ENCODE measurements at regions not wholly inside any gene's neighbourhood (a gene's known extent, or its start where the extent isn't known, plus 50 kb on each side); places are given as distances from the start of the nearest gene placed in this dataset.

GRCh38 chr13:50457415-50458393 lies 385.8 kb downstream of the DLEU7 start:
- WGBS (ENCODE audit: insufficient coverage, insufficient read length): no CpG with 5 or more reads among the region's 5 CpGs
- H3K4me1 ChIP-seq (ENCODE audit: control insufficient read depth, insufficient read depth, low read length): no peaks in the 10 kb centered on the region; the same call in 1 of the 2 replicates
- no peak for DNase-seq (ENCODE audit: low read depth, low spot score)
- no peaks in the 10 kb centered on the region for H3K9me3 ChIP-seq (ENCODE audit: control insufficient read depth, insufficient read depth, low read length)
- no peaks in the 10 kb centered on the region for H3K27me3 ChIP-seq (ENCODE audit: control insufficient read depth, insufficient read depth, low read length)
- H3K36me3 ChIP-seq (ENCODE audit: control insufficient read depth, insufficient read depth, low read length): no peaks in the 10 kb centered on the region
- H3K27ac ChIP-seq (ENCODE audit: low read length): no peak overlapping the region
- no peak overlapping the region for H3K4me3 ChIP-seq (ENCODE audit: low read length)

- H3K9me3 ChIP-seq (ENCODE audit: control insufficient read depth, insufficient read depth, low read length): no peaks in the 10 kb centered on the region
- no peaks in the 10 kb centered on the region for H3K36me3 ChIP-seq (ENCODE audit: control insufficient read depth, insufficient read depth, low read length)
- WGBS (ENCODE audit: insufficient coverage, insufficient read length): no CpG with 5 or more reads among the region's 2 CpGs
- H3K27me3 ChIP-seq (ENCODE audit: control insufficient read depth, insufficient read depth, low read length): no peaks in the 10 kb centered on the region
- no peak for DNase-seq (ENCODE audit: low read depth, low spot score)
- H3K4me1 ChIP-seq (ENCODE audit: control insufficient read depth, insufficient read depth, low read length): no peaks in the 10 kb centered on the region
- H3K27ac ChIP-seq (ENCODE audit: low read length): no peak overlapping the region
- H3K4me3 ChIP-seq (ENCODE audit: low read length): no peak overlapping the region
Measured at GRCh38 chr13:50459046-50459445, 384.4 kb downstream of the DLEU7 start.

- H3K27ac ChIP-seq (ENCODE audit: low read length): no peak overlapping the region
- no peak for DNase-seq (ENCODE audit: low read depth, low spot score)
- H3K9me3 ChIP-seq (ENCODE audit: control insufficient read depth, insufficient read depth, low read length): no peaks in the 10 kb centered on the region
- H3K4me3 ChIP-seq (ENCODE audit: low read length): no peak overlapping the region
- H3K4me1 ChIP-seq (ENCODE audit: control insufficient read depth, insufficient read depth, low read length): no peaks in the 10 kb centered on the region
- H3K36me3 ChIP-seq (ENCODE audit: control insufficient read depth, insufficient read depth, low read length): no peaks in the 10 kb centered on the region
- no peaks in the 10 kb centered on the region for H3K27me3 ChIP-seq (ENCODE audit: control insufficient read depth, insufficient read depth, low read length)
Measured at GRCh38 chr13:50459658-50460057, 383.8 kb downstream of the DLEU7 start.

- Histone ChIP-seq H3K4me3 (ENCODE audit: low read length) (no peak overlapping the region), H3K9me3 (ENCODE audit: control insufficient read depth, insufficient read depth, low read length) (no peaks in the 10 kb centered on the region), H3K36me3 (ENCODE audit: control insufficient read depth, insufficient read depth, low read length) (no peaks in the 10 kb centered on the region), H3K27ac (ENCODE audit: low read length) (no peak overlapping the region), H3K4me1 (ENCODE audit: control insufficient read depth, insufficient read depth, low read length) (no peaks in the 10 kb centered on the region), H3K27me3 (ENCODE audit: control insufficient read depth, insufficient read depth, low read length) (no peaks in the 10 kb centered on the region)
- DNase-seq (ENCODE audit: low read depth, low spot score): no peak
- WGBS (ENCODE audit: insufficient coverage, insufficient read length): no CpG with 5 or more reads among the region's 1 CpG
Measured at GRCh38 chr13:50460358-50460757, 383.1 kb downstream of the DLEU7 start.

- no peak for DNase-seq (ENCODE audit: low read depth, low spot score)
- H3K27ac ChIP-seq (ENCODE audit: low read length): no peak overlapping the region
- no CpG with 5 or more reads among the region's 3 CpGs for WGBS (ENCODE audit: insufficient coverage, insufficient read length)
- no peaks in the 10 kb centered on the region for H3K36me3 ChIP-seq (ENCODE audit: control insufficient read depth, insufficient read depth, low read length)
- H3K4me1 ChIP-seq (ENCODE audit: control insufficient read depth, insufficient read depth, low read length): no peaks in the 10 kb centered on the region
- no peak overlapping the region for H3K4me3 ChIP-seq (ENCODE audit: low read length)
- no peaks in the 10 kb centered on the region for H3K9me3 ChIP-seq (ENCODE audit: control insufficient read depth, insufficient read depth, low read length)
- no peaks in the 10 kb centered on the region for H3K27me3 ChIP-seq (ENCODE audit: control insufficient read depth, insufficient read depth, low read length)
Measured at GRCh38 chr13:50461189-50461588, 382.3 kb downstream of the DLEU7 start.

GRCh38 chr13:50463719-50464118 lies 379.8 kb downstream of the DLEU7 start:
- no peaks in the 10 kb centered on the region for H3K9me3 ChIP-seq (ENCODE audit: control insufficient read depth, insufficient read depth, low read length)
- H3K27ac ChIP-seq (ENCODE audit: low read length): no peak overlapping the region
- no peak for DNase-seq (ENCODE audit: low read depth, low spot score)
- no CpG with 5 or more reads among the region's 3 CpGs for WGBS (ENCODE audit: insufficient coverage, insufficient read length)
- no peaks in the 10 kb centered on the region for H3K36me3 ChIP-seq (ENCODE audit: control insufficient read depth, insufficient read depth, low read length)
- no peaks in the 10 kb centered on the region for H3K4me1 ChIP-seq (ENCODE audit: control insufficient read depth, insufficient read depth, low read length)
- H3K4me3 ChIP-seq (ENCODE audit: low read length): no peak overlapping the region
- H3K27me3 ChIP-seq (ENCODE audit: control insufficient read depth, insufficient read depth, low read length): no peaks in the 10 kb centered on the region

GRCh38 chr13:50464349-50465251 lies 378.9 kb downstream of the DLEU7 start:
- Histone ChIP-seq H3K4me1 (ENCODE audit: control insufficient read depth, insufficient read depth, low read length) (no peaks in the 10 kb centered on the region), H3K27me3 (ENCODE audit: control insufficient read depth, insufficient read depth, low read length) (no peaks in the 10 kb centered on the region), H3K36me3 (ENCODE audit: control insufficient read depth, insufficient read depth, low read length) (no peaks in the 10 kb centered on the region), H3K4me3 (ENCODE audit: low read length) (no peak overlapping the region), H3K27ac (ENCODE audit: low read length) (no peak overlapping the region), H3K9me3 (ENCODE audit: control insufficient read depth, insufficient read depth, low read length) (no peaks in the 10 kb centered on the region)
- DNase-seq (ENCODE audit: low read depth, low spot score): no peak
- no CpG with 5 or more reads among the region's 10 CpGs for WGBS (ENCODE audit: insufficient coverage, insufficient read length)

GRCh38 chr13:50466456-50466855 lies 377.0 kb downstream of the DLEU7 start:
- Histone ChIP-seq H3K4me1 (ENCODE audit: control insufficient read depth, insufficient read depth, low read length) (no peaks in the 10 kb centered on the region), H3K9me3 (ENCODE audit: control insufficient read depth, insufficient read depth, low read length) (no peaks in the 10 kb centered on the region), H3K4me3 (ENCODE audit: low read length) (no peak overlapping the region), H3K27me3 (ENCODE audit: control insufficient read depth, insufficient read depth, low read length) (no peaks in the 10 kb centered on the region), H3K27ac (ENCODE audit: low read length) (no peak overlapping the region), H3K36me3 (ENCODE audit: control insufficient read depth, insufficient read depth, low read length) (no peaks in the 10 kb centered on the region)
- WGBS (ENCODE audit: insufficient coverage, insufficient read length): no CpG with 5 or more reads among the region's 6 CpGs
- no peak for DNase-seq (ENCODE audit: low read depth, low spot score)

- no CpG with 5 or more reads among the region's 11 CpGs for WGBS (ENCODE audit: insufficient coverage, insufficient read length)
- H3K4me1 ChIP-seq (ENCODE audit: control insufficient read depth, insufficient read depth, low read length): no peaks in the 10 kb centered on the region
- no peaks in the 10 kb centered on the region for H3K27me3 ChIP-seq (ENCODE audit: control insufficient read depth, insufficient read depth, low read length)
- H3K4me3 ChIP-seq (ENCODE audit: low read length): no peak overlapping the region
- DNase-seq (ENCODE audit: low read depth, low spot score): no peak
- H3K36me3 ChIP-seq (ENCODE audit: control insufficient read depth, insufficient read depth, low read length): no peaks in the 10 kb centered on the region
- no peak overlapping the region for H3K27ac ChIP-seq (ENCODE audit: low read length)
- no peaks in the 10 kb centered on the region for H3K9me3 ChIP-seq (ENCODE audit: control insufficient read depth, insufficient read depth, low read length)
Measured at GRCh38 chr13:50467156-50468110, 376.1 kb downstream of the DLEU7 start.

All from iPS DF 6.9 (cell line).